H9 (cell line): ENCODE measurements at regions not wholly inside any gene's neighbourhood (a gene's known extent, or its start where the extent isn't known, plus 50 kb on each side); places are given as distances from the start of the nearest gene placed in this dataset.
"Not testable (repeated sequence)": the region's sequence is repeated elsewhere in the genome, so short reads cannot be mapped to it uniquely, and the experiment has no call there.

Experiments
- DNase-seq: peaks from one replicate; pipeline ENCODE4 v3.0.0-alpha.2; 2017
- H2AFZ ChIP-seq: one replicate; pipeline ENCODE4 v1.6.1; 2013; ENCODE audit warnings: mild to moderate bottlenecking, low read length, control low read depth, moderate library complexity
- H2AK5ac ChIP-seq: 2 replicates; pipeline ENCODE4 v1.6.1; 2013; ENCODE audit warnings: low read length, control low read depth, mixed read lengths; ENCODE audit not compliant: insufficient read length
- H2BK120ac ChIP-seq: one replicate; pipeline ENCODE4 v1.6.1; 2013; ENCODE audit warnings: low read depth, mild to moderate bottlenecking, low read length, control low read depth, inconsistent platforms; ENCODE audit not compliant: poor library complexity, severe bottlenecking
- H2BK12ac ChIP-seq: 2 replicates; pipeline ENCODE4 v1.6.1; 2013; ENCODE audit warnings: low read length, control low read depth, mixed read lengths, low read depth; ENCODE audit not compliant: insufficient read length
- H2BK15ac ChIP-seq: 2 replicates; pipeline ENCODE4 v1.6.1; 2013; ENCODE audit warnings: low read depth, low read length, control low read depth
- H2BK20ac ChIP-seq: one replicate; pipeline ENCODE4 v1.6.1; 2013; ENCODE audit warnings: low read depth, mild to moderate bottlenecking, low read length, control low read depth, inconsistent platforms; ENCODE audit not compliant: poor library complexity, severe bottlenecking
- H2BK5ac ChIP-seq: 2 replicates; pipeline ENCODE4 v1.6.1; 2013; ENCODE audit warnings: low read length, control low read depth, mixed read lengths; ENCODE audit not compliant: insufficient read length
- H3K14ac ChIP-seq: 2 replicates; pipeline ENCODE4 v1.6.1; 2013; ENCODE audit warnings: low read length, control low read depth; ENCODE audit not compliant: insufficient read depth
- H3K18ac ChIP-seq: 2 replicates; pipeline ENCODE4 v1.6.1; 2013; ENCODE audit warnings: low read depth, mild to moderate bottlenecking, mixed read lengths, low read length, control low read depth; ENCODE audit not compliant: insufficient read length
- H3K23ac ChIP-seq: 2 replicates; pipeline ENCODE4 v1.6.1; 2013; ENCODE audit warnings: low read length, control low read depth, mixed read lengths, low read depth; ENCODE audit not compliant: insufficient read length
- H3K23me2 ChIP-seq: 2 replicates; pipeline ENCODE4 v1.6.1; 2013; ENCODE audit warnings: low read depth, mild to moderate bottlenecking, mixed read lengths, low read length, control low read depth; ENCODE audit not compliant: insufficient read length, poor library complexity, severe bottlenecking
- H3K27ac ChIP-seq: 2 replicates; pipeline ENCODE4 v1.5.1; 2013; ENCODE audit warnings: low read length, control low read depth, mixed read lengths, low read depth; ENCODE audit not compliant: insufficient read length
- H3K27me3 ChIP-seq: 2 replicates; pipeline ENCODE4 v1.6.1; 2013; ENCODE audit warnings: low read length, control low read depth, inconsistent platforms; ENCODE audit not compliant: insufficient read depth
- H3K4ac ChIP-seq: 2 replicates; pipeline ENCODE4 v1.6.1; 2013; ENCODE audit warnings: low read depth, mild to moderate bottlenecking, control low read depth, inconsistent platforms, low read length, moderate library complexity
- H3K4me1 ChIP-seq: 2 replicates; pipeline ENCODE4 v1.6.1; 2013; ENCODE audit warnings: low read length, control low read depth, inconsistent platforms; ENCODE audit not compliant: insufficient read depth
- H3K4me2 ChIP-seq: 2 replicates; pipeline ENCODE4 v1.6.1; 2013; ENCODE audit warnings: low read length, control low read depth, mixed read lengths; ENCODE audit not compliant: insufficient read length, insufficient read depth
- H3K56ac ChIP-seq: 2 replicates; pipeline ENCODE4 v1.6.1; 2013; ENCODE audit warnings: low read depth, mild to moderate bottlenecking, mixed read lengths, low read length, control low read depth; ENCODE audit not compliant: insufficient read length
- H3K79me1 ChIP-seq: 2 replicates; pipeline ENCODE4 v1.6.1; 2013; ENCODE audit warnings: low read depth, mild to moderate bottlenecking, moderate library complexity, low read length, control low read depth, inconsistent platforms; ENCODE audit not compliant: insufficient read depth, poor library complexity, severe bottlenecking
- H3K79me2 ChIP-seq: 2 replicates; pipeline ENCODE4 v1.6.1; 2013; ENCODE audit warnings: low read length, control low read depth, inconsistent platforms; ENCODE audit not compliant: insufficient read depth
- H3K9ac ChIP-seq: 2 replicates; pipeline ENCODE4 v1.6.1; 2013; ENCODE audit warnings: low read length, control low read depth, mixed read lengths; ENCODE audit not compliant: insufficient read length; ENCODE audit errors: extremely low read depth
- H3K9me3 ChIP-seq: one replicate; pipeline ENCODE4 v1.6.1; 2013; ENCODE audit warnings: low read depth, low read length, inconsistent platforms; ENCODE audit not compliant: control insufficient read depth
- H3T11ph ChIP-seq: one replicate; pipeline ENCODE4 v1.6.1; 2013; ENCODE audit warnings: mild to moderate bottlenecking, low read length, control low read depth, inconsistent platforms
- H4K20me1 ChIP-seq: one replicate; pipeline ENCODE4 v1.6.1; 2013; ENCODE audit not compliant: control insufficient read depth, insufficient read length, insufficient read depth
- H4K5ac ChIP-seq: 2 replicates; pipeline ENCODE4 v1.6.1; 2013; ENCODE audit warnings: low read depth, mild to moderate bottlenecking, mixed read lengths, low read length, control low read depth; ENCODE audit not compliant: insufficient read length
- H4K8ac ChIP-seq: replicated peaks from 2 replicates; pipeline ENCODE4 v1.6.1; 2013; ENCODE audit warnings: low read length, control low read depth, mixed read lengths, low read depth; ENCODE audit not compliant: insufficient read length
- H4K91ac ChIP-seq: 2 replicates; pipeline ENCODE4 v1.6.1; 2013; ENCODE audit warnings: low read depth, mild to moderate bottlenecking, moderate library complexity, mixed read lengths, low read length, control low read depth; ENCODE audit not compliant: insufficient read length
- H3K27ac Mint-ChIP-seq, 3 experiments: 2 replicates in 2 of 3; 3 replicates in 1 of 3; pipeline ENCODE4 v1.8.0; 2020 to 2021; ENCODE audit warnings: mixed read lengths in 3 of 3, mild to moderate bottlenecking in 1 of 3, moderate library complexity in 1 of 3
- H3K27me3 Mint-ChIP-seq: 2 replicates; pipeline ENCODE4 v1.8.0; 2021; ENCODE audit warnings: low read depth, mild to moderate bottlenecking, moderate library complexity, mixed read lengths
- H3K36me3 Mint-ChIP-seq, 3 experiments: 2 replicates in 2 of 3; 3 replicates in 1 of 3; pipeline ENCODE4 v1.8.0; 2020 to 2021; ENCODE audit warnings: low read depth in 3 of 3, mixed read lengths in 3 of 3; ENCODE audit not compliant: insufficient read depth in 1 of 3
- H3K4me1 Mint-ChIP-seq, 2 experiments: 2 replicates each; pipeline ENCODE4 v1.8.0; 2020; ENCODE audit warnings: mixed read lengths in 2 of 2
- H3K4me3 Mint-ChIP-seq, 2 experiments: 2 replicates in 1 of 2; 3 replicates in 1 of 2; pipeline ENCODE4 v1.8.0; 2020 to 2021; ENCODE audit warnings: mild to moderate bottlenecking in 2 of 2, mixed read lengths in 2 of 2, moderate library complexity in 1 of 2
- H3K9me3 Mint-ChIP-seq, 2 experiments: 2 replicates in 1 of 2; 3 replicates in 1 of 2; pipeline ENCODE4 v1.8.0; 2020; ENCODE audit warnings: mild to moderate bottlenecking in 2 of 2, mixed read lengths in 2 of 2, moderate library complexity in 1 of 2
- WGBS: extraction: QIAGEN DNeasy Blood & Tissue Kit; methylation state at CpG from one replicate; pipeline ENCODE4 v1.1.7; 2013; ENCODE audit warnings: missing lambda C conversion rate, low lambda C conversion rate, mixed read lengths; ENCODE audit not compliant: insufficient read length; ENCODE audit errors: extremely low coverage; 5-methylcytosine and 5-hydroxymethylcytosine counted together
- TF ChIP-seq, protein P1 (sequence below): fragments of 200-600 bp; sonication (generic); conservative IDR thresholded peaks from 3 replicates; pipeline ENCODE4 v1.8.0; 2021; ENCODE audit warnings: antibody characterized with exemption, mild to moderate bottlenecking

DNA sequence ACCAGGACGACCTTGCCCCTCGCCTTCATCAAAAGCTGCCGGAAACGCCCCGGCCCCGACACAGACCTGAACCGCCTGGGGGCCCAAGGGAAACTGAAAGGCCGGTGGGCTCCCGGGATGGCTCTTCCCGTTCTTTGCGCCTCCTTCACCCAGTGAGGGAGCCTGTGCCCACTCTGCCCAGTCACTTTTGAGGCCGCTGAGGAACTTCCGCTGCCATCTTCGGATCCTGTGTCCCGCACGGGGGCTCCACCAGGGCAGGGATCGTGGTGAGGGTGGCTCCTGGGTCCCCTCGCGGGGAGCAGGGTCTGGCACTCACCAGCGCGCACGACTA, 104.0 kb downstream of the PPIAL4G start:
- Histone ChIP-seq H3K4me2 (peak overlapping the region; percentile 50), H2BK5ac (no peak overlapping the region), H3K23ac (no peak overlapping the region), H3K9ac (peak overlapping the region; percentile 33), H3K23me2 (no peaks in the 10 kb centered on the region), H4K91ac (no peak overlapping the region), H2AFZ (no peak overlapping the region), H4K8ac (no peak overlapping the region), H3K79me1 (no peaks in the 10 kb centered on the region), H4K20me1 (no peaks in the 10 kb centered on the region), H2BK15ac (no peak overlapping the region), H2BK20ac (no peak overlapping the region), H3K27ac (no peak overlapping the region), H2AK5ac (no peak overlapping the region), H3K18ac (peak overlapping the region; percentile 69), H3K4me1 (no peaks in the 10 kb centered on the region), H2BK120ac (peak overlapping the region; percentile 87), H4K5ac (no peak overlapping the region), H3K79me2 (no peaks in the 10 kb centered on the region), H3K14ac (peak overlapping the region; percentile 83; the same call in 1 of the 2 replicates), H3K56ac (no peak overlapping the region), H3T11ph (no peak overlapping the region), H3K27me3 (no peaks in the 10 kb centered on the region), H3K9me3 (no peaks in the 10 kb centered on the region), H3K4ac (no peak overlapping the region), H2BK12ac (no peak overlapping the region)
- H3K27me3 Mint-ChIP-seq, result no peaks in the 10 kb centered on the region; the same call in 1 of the 2 replicates
- no peaks in the 10 kb centered on the region; a peak in 1 of 5 replicates for H3K9me3 Mint-ChIP-seq
- peak overlapping the region; percentile 40 to 77 for H3K4me3 Mint-ChIP-seq
- TF ChIP-seq, protein P1, sequence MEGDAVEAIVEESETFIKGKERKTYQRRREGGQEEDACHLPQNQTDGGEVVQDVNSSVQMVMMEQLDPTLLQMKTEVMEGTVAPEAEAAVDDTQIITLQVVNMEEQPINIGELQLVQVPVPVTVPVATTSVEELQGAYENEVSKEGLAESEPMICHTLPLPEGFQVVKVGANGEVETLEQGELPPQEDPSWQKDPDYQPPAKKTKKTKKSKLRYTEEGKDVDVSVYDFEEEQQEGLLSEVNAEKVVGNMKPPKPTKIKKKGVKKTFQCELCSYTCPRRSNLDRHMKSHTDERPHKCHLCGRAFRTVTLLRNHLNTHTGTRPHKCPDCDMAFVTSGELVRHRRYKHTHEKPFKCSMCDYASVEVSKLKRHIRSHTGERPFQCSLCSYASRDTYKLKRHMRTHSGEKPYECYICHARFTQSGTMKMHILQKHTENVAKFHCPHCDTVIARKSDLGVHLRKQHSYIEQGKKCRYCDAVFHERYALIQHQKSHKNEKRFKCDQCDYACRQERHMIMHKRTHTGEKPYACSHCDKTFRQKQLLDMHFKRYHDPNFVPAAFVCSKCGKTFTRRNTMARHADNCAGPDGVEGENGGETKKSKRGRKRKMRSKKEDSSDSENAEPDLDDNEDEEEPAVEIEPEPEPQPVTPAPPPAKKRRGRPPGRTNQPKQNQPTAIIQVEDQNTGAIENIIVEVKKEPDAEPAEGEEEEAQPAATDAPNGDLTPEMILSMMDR, result no peak
- H3K36me3 Mint-ChIP-seq, result no peaks in the 10 kb centered on the region
- peaks cover 6 to 14% of the 10 kb centered on the region in 2 experiments for H3K4me1 Mint-ChIP-seq
- H3K27ac Mint-ChIP-seq, result no peak overlapping the region
- WGBS, result no CpG with 5 or more reads among the region's 22 CpGs
- DNase-seq, result peak; percentile 47

DNA sequence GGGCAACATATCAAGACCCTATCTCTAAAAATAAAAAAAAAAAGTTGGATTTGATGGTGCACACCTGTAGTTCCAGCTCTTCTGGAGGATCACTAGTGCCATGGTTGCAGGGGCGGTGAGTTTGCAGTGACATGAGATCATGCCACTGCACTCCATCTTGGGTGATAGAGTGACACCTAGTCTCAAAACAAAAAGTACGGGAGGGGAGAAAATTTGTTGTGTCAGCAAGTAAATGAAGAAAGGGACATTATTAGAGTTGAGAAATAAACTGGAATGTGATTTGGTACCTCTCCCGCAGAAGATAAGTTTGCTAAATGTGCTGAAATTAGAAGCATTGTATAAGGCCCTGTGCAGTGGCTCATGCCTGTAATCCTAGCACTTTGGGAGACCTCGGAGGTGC, 105.1 kb downstream of the PPIAL4G start:
- H4K8ac ChIP-seq, H3K27me3 Mint-ChIP-seq, H3K56ac ChIP-seq, H3K27ac Mint-ChIP-seq, H3K79me1 ChIP-seq, H3K36me3 Mint-ChIP-seq, H3K4me2 ChIP-seq, H2AK5ac ChIP-seq, H3K23ac ChIP-seq, H3K27me3 ChIP-seq, H3K27ac ChIP-seq, H3K9me3 Mint-ChIP-seq, H3K4me1 ChIP-seq, H4K20me1 ChIP-seq, H2BK12ac ChIP-seq, H3K4me3 Mint-ChIP-seq, H2BK20ac ChIP-seq, H4K5ac ChIP-seq, H3K4ac ChIP-seq, H2BK5ac ChIP-seq, H4K91ac ChIP-seq, H3K14ac ChIP-seq, DNase-seq, H3K9ac ChIP-seq, H3K79me2 ChIP-seq, H2BK15ac ChIP-seq, H2BK120ac ChIP-seq, H3T11ph ChIP-seq, H3K9me3 ChIP-seq, H3K23me2 ChIP-seq, H3K18ac ChIP-seq, H2AFZ ChIP-seq: not testable (repeated sequence)
- peaks cover 4 to 14% of the 10 kb centered on the region in 2 experiments for H3K4me1 Mint-ChIP-seq
- no CpG with 5 or more reads among the region's 4 CpGs for WGBS
